ENCODE measurements at regions not wholly inside any gene's neighbourhood (a gene's known extent, or its start where the extent isn't known, plus 50 kb on each side); places are given as distances from the start of the nearest gene placed in this dataset.

GRCh38 chr3:117139681-117140080 is 430.1 kb downstream of the TUSC7 start:
- no peak overlapping the region for H3K4me3 ChIP-seq (ENCODE audit: low read depth, low read length)
- TF ChIP-seq CTCF (conservative IDR thresholded peaks at IDR 0.05; ENCODE audit: low read depth, low read length), result no peak
- no peak for DNase-seq (ENCODE audit: low read depth)

- no peak overlapping the region for H3K4me3 ChIP-seq (ENCODE audit: low read depth, low read length)
- TF ChIP-seq CTCF (conservative IDR thresholded peaks at IDR 0.05; ENCODE audit: low read depth, low read length), result no peak
- DNase-seq (ENCODE audit: low read depth), result no peak
Observed at GRCh38 chr3:117141812-117142211, 432.2 kb downstream of the TUSC7 start.

GRCh38 chr3:117144853-117145252 is 435.3 kb downstream of the TUSC7 start:
- no peak for DNase-seq (ENCODE audit: low read depth)
- TF ChIP-seq CTCF (conservative IDR thresholded peaks at IDR 0.05; ENCODE audit: low read depth, low read length), result no peak
- no peak overlapping the region for H3K4me3 ChIP-seq (ENCODE audit: low read depth, low read length)

GRCh38 chr3:117145677-117146076 is 436.1 kb downstream of the TUSC7 start:
- no peak for TF ChIP-seq CTCF (conservative IDR thresholded peaks at IDR 0.05; ENCODE audit: low read depth, low read length)
- H3K4me3 ChIP-seq (ENCODE audit: low read depth, low read length), result no peak overlapping the region
- no peak for DNase-seq (ENCODE audit: low read depth)

- no peak for TF ChIP-seq CTCF (conservative IDR thresholded peaks at IDR 0.05; ENCODE audit: low read depth, low read length)
- no peak overlapping the region for H3K4me3 ChIP-seq (ENCODE audit: low read depth, low read length)
- no peak for DNase-seq (ENCODE audit: low read depth)
Observed at GRCh38 chr3:117146571-117146970, 437.0 kb downstream of the TUSC7 start.

GRCh38 chr3:117149584-117149983 is 440.0 kb downstream of the TUSC7 start:
- TF ChIP-seq CTCF (conservative IDR thresholded peaks at IDR 0.05; ENCODE audit: low read depth, low read length), result no peak
- DNase-seq (ENCODE audit: low read depth), result no peak
- no peak overlapping the region for H3K4me3 ChIP-seq (ENCODE audit: low read depth, low read length)

GRCh38 chr3:117150628-117151027 is 441.0 kb downstream of the TUSC7 start:
- H3K4me3 ChIP-seq (ENCODE audit: low read depth, low read length), result no peak overlapping the region
- no peak for DNase-seq (ENCODE audit: low read depth)
- TF ChIP-seq CTCF (conservative IDR thresholded peaks at IDR 0.05; ENCODE audit: low read depth, low read length), result no peak

Data from epithelial cell of proximal tubule (primary cell).